K562 (cell line): ENCODE measurements at regions not wholly inside any gene's neighbourhood (a gene's known extent, or its start where the extent isn't known, plus 50 kb on each side); places are given as distances from the start of the nearest gene placed in this dataset.

Experiments
- ATAC-seq: fragments of 200-7000 bp; cut with Tn5 transposase; 3 replicates; pipeline ENCODE4 v1.9.1; 2020; ENCODE audit warnings: moderate library complexity
- BruUV-seq: library from RNA; stranded (reverse); fragments of 400-500 nt; replicated peaks from 2 replicates; lab custom pipeline; 2021; lab: Mats Ljungman, UMichigan
- CTCF ChIA-PET: fragments of 300-600 bp; formaldehyde crosslinking; extraction: SDS; loops from one replicate; lab custom pipeline; 2021; ENCODE audit warnings: low intra/inter-chr PET ratio; lab: Yijun Ruan, JAX
- POLR2A ChIA-PET: fragments of 300-600, 350-650 bp; sonication (Branson Sonifier 250); formaldehyde crosslinking; extraction: SDS; loops from one replicate; lab custom pipeline; 2021; ENCODE audit warnings: antibody characterized with exemption, inconsistent platforms; lab: Yijun Ruan, JAX
- DNase-seq, 4 experiments: peaks; one replicate each; pipeline versions ENCODE4 v3.0.0 to v3.0.0-alpha.2; 2011 to 2018; ENCODE audit warnings: low spot score in 3 of 4, mixed read lengths in 3 of 4; ENCODE audit errors: extremely low read depth in 1 of 4
- FAIRE-seq: peaks from 2 replicates; lab custom pipeline; 2011; peaks lifted over from hg19 to GRCh38; lab: Jason Lieb, UNC
- H2AFZ ChIP-seq: 2 replicates; pipeline ENCODE4 v1.6.0; 2011; ENCODE audit warnings: low read depth, low read length, control low read depth, inconsistent platforms
- H3K27ac ChIP-seq: fragments of 200-600 bp; 3 replicates; pipeline ENCODE4 v1.8.0; 2011; ENCODE audit warnings: low read depth, mild to moderate bottlenecking, control low read depth, inconsistent platforms, low read length, moderate library complexity, mixed read lengths; ENCODE audit errors: extremely low read depth
- H3K27me3 ChIP-seq, 2 experiments: fragments of 300-600 bp in 1 of 2; 2 replicates in 1 of 2; 3 replicates in 1 of 2; pipeline versions ENCODE4 v1.6.0 to v1.8.0; 2011; ENCODE audit warnings: inconsistent platforms in 2 of 2, low read length in 2 of 2, mild to moderate bottlenecking in 1 of 2, mixed read lengths in 1 of 2, moderate library complexity in 1 of 2; ENCODE audit not compliant: control insufficient read depth in 2 of 2, insufficient read depth in 2 of 2
- H3K36me3 ChIP-seq: fragments of 300-600 bp; 3 replicates; pipeline ENCODE4 v1.8.0; 2011; ENCODE audit warnings: mild to moderate bottlenecking, low read length, inconsistent platforms; ENCODE audit not compliant: control insufficient read depth, insufficient read depth
- H3K4me1 ChIP-seq, 2 experiments: fragments of 200-600 bp in 1 of 2; replicated peaks in 1 of 2; 2 replicates in 1 of 2; 3 replicates in 1 of 2; pipeline versions ENCODE4 v1.5.1 to v1.8.0; 2011; ENCODE audit warnings: inconsistent platforms in 2 of 2, low read length in 2 of 2, mild to moderate bottlenecking in 1 of 2, mixed read lengths in 1 of 2, moderate library complexity in 1 of 2; ENCODE audit not compliant: control insufficient read depth in 2 of 2, insufficient read depth in 2 of 2
- H3K4me2 ChIP-seq: 2 replicates; pipeline ENCODE4 v1.6.1; 2011; ENCODE audit warnings: low read length, control low read depth, inconsistent platforms, mixed read lengths; ENCODE audit not compliant: insufficient read depth
- H3K4me3 ChIP-seq: fragments of 200-600 bp; sonication (generic), shearing (Covaris generic); 2 replicates; pipeline ENCODE4 v1.5.1; 2016; ENCODE audit warnings: control low read depth, inconsistent platforms
- H3K79me2 ChIP-seq: fragments of 200-600 bp; 3 replicates; pipeline ENCODE4 v1.8.0; 2011; ENCODE audit warnings: low read length, inconsistent platforms; ENCODE audit not compliant: control insufficient read depth, insufficient read depth
- H3K9ac ChIP-seq, 2 experiments: 2 replicates each; pipeline versions ENCODE4 v1.6.0 to v1.6.1; 2011; ENCODE audit warnings: low read depth in 2 of 2, low read length in 2 of 2, control low read depth in 1 of 2, inconsistent platforms in 1 of 2, mild to moderate bottlenecking in 1 of 2, mixed read lengths in 1 of 2; ENCODE audit not compliant: insufficient read depth in 1 of 2
- H3K9me1 ChIP-seq: one replicate; pipeline ENCODE4 v1.6.0; 2011; ENCODE audit warnings: inconsistent platforms, mild to moderate bottlenecking, low read length, moderate library complexity; ENCODE audit not compliant: control insufficient read depth, insufficient read depth
- H3K9me3 ChIP-seq: replicated peaks from 2 replicates; pipeline ENCODE4 v1.5.1; 2011; ENCODE audit warnings: low read depth, low read length, inconsistent platforms; ENCODE audit not compliant: control insufficient read depth, insufficient read depth
- H4K20me1 ChIP-seq: replicated peaks from 2 replicates; pipeline ENCODE4 v1.6.1; 2011; ENCODE audit warnings: low read length, inconsistent platforms, mixed read lengths; ENCODE audit not compliant: control insufficient read depth, insufficient read depth
- CBX8 ChIP-seq: fragments of 200-600 bp; sonication (generic); IDR thresholded peaks from 2 replicates; pipeline ENCODE4 v1.6.1; 2012; ENCODE audit warnings: borderline replicate concordance, mixed run types, low read depth, mild to moderate bottlenecking, moderate library complexity, mixed read lengths, low read length, control low read depth, inconsistent platforms; ENCODE audit not compliant: poor library complexity, severe bottlenecking; ENCODE audit errors: extremely low read depth
- CHD1 ChIP-seq: fragments of 200-600 bp; sonication (generic); IDR thresholded peaks from one replicate; pipeline ENCODE4 v1.6.1; 2012; ENCODE audit warnings: mild to moderate bottlenecking, moderate library complexity, low read length, inconsistent platforms
- ERF ChIP-seq: fragments of 450-650 bp; formaldehyde crosslinking; IDR thresholded peaks from 2 replicates; pipeline ENCODE4 v1.4.0; 2020; ENCODE audit warnings: mild to moderate bottlenecking, mixed read lengths
- HNRNPLL ChIP-seq: fragments of 200-400 bp; formaldehyde crosslinking; IDR thresholded peaks from 2 replicates; pipeline ENCODE4 v1.6.1; 2017; ENCODE audit warnings: low read length, low read depth, mild to moderate bottlenecking; ENCODE audit not compliant: poor library complexity, severe bottlenecking
- SMAD2 ChIP-seq: fragments of 150-350 bp; IDR thresholded peaks from 2 replicates; pipeline ENCODE4 v1.6.1; 2014; ENCODE audit warnings: low read depth, mild to moderate bottlenecking, low read length
- SMARCA5 ChIP-seq: fragments of 450-650 bp; IDR thresholded peaks from 2 replicates; pipeline ENCODE4 v1.6.1; 2016
- TAL1 ChIP-seq: fragments of 450-650 bp; IDR thresholded peaks from 2 replicates; pipeline ENCODE4 v1.6.1; 2016; ENCODE audit warnings: mild to moderate bottlenecking
- TFAP4 ChIP-seq: sonication (generic); formaldehyde crosslinking; IDR thresholded peaks from 2 replicates; pipeline ENCODE4 v1.8.0; 2022; ENCODE audit warnings: missing genetic modification reagents, mild to moderate bottlenecking, moderate library complexity, borderline replicate concordance
- ZFP30 ChIP-seq: fragments of 250-450 bp; sonication (Bioruptor Pico); IDR thresholded peaks from 2 replicates; pipeline ENCODE4 v1.8.0; 2022; ENCODE audit warnings: moderate library complexity, mild to moderate bottlenecking, inconsistent platforms, borderline replicate concordance
- ZNF445 ChIP-seq: fragments of 250-450 bp; sonication (Bioruptor Pico); IDR thresholded peaks from 2 replicates; pipeline ENCODE4 v1.4.0; 2020; ENCODE audit warnings: low read depth, mild to moderate bottlenecking, moderate library complexity
- WGBS: fragments of 100-300 bp; shearing (Covaris generic); methylation state at CpG from one replicate; pipeline ENCODE4 v1.1.6; 2016; ENCODE audit warnings: low coverage, mixed read lengths; ENCODE audit not compliant: insufficient coverage; ENCODE audit errors: missing lambda C conversion rate; 5-methylcytosine and 5-hydroxymethylcytosine counted together
- in situ Hi-C: fragments of 300-500 bp; cut with MboI; formaldehyde crosslinking; loops from 4 replicates; pipeline ENCODE4 v1.15.0; 2018; ENCODE audit warnings: inconsistent platforms, mixed read lengths
- intact Hi-C: fragments of 100-400 bp; cut with micrococcal nuclease; formaldehyde crosslinking; loops from 2 replicates; pipeline ENCODE4 v1.14.2; 2022
- TF ChIP-seq, protein P1 (sequence below): sonication (generic); formaldehyde crosslinking; IDR thresholded peaks from 2 replicates; pipeline ENCODE4 v1.8.1; 2023; ENCODE audit warnings: mild to moderate bottlenecking, missing genetic modification reagents
- TF ChIP-seq, protein P2 (sequence below): fragments of 200-800 bp; sonication (Bioruptor generic); IDR thresholded peaks from 2 replicates; pipeline ENCODE4 v1.6.1; 2017; ENCODE audit warnings: missing genetic modification characterization, missing compliant biosample characterization

- CTCF ChIA-PET, result no interaction called here
- in situ Hi-C loops, result no loop called here
- 0% methylated on average over 2 of the region's 2 CpGs for WGBS
- TF ChIP-seq, protein P1, sequence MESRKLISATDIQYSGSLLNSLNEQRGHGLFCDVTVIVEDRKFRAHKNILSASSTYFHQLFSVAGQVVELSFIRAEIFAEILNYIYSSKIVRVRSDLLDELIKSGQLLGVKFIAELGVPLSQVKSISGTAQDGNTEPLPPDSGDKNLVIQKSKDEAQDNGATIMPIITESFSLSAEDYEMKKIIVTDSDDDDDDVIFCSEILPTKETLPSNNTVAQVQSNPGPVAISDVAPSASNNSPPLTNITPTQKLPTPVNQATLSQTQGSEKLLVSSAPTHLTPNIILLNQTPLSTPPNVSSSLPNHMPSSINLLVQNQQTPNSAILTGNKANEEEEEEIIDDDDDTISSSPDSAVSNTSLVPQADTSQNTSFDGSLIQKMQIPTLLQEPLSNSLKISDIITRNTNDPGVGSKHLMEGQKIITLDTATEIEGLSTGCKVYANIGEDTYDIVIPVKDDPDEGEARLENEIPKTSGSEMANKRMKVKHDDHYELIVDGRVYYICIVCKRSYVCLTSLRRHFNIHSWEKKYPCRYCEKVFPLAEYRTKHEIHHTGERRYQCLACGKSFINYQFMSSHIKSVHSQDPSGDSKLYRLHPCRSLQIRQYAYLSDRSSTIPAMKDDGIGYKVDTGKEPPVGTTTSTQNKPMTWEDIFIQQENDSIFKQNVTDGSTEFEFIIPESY (CRISPR knock-in tag), result no peak
- no peak for TF ChIP-seq TAL1
- no peak for TF ChIP-seq TFAP4 (CRISPR knock-in tag)
- TF ChIP-seq, protein P2, sequence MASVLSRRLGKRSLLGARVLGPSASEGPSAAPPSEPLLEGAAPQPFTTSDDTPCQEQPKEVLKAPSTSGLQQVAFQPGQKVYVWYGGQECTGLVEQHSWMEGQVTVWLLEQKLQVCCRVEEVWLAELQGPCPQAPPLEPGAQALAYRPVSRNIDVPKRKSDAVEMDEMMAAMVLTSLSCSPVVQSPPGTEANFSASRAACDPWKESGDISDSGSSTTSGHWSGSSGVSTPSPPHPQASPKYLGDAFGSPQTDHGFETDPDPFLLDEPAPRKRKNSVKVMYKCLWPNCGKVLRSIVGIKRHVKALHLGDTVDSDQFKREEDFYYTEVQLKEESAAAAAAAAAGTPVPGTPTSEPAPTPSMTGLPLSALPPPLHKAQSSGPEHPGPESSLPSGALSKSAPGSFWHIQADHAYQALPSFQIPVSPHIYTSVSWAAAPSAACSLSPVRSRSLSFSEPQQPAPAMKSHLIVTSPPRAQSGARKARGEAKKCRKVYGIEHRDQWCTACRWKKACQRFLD (CRISPR knock-in tag), result no peak
- no peak for TF ChIP-seq SMARCA5
- no peak for TF ChIP-seq CBX8
- TF ChIP-seq ERF (CRISPR knock-in tag), result no peak
- no peak for TF ChIP-seq ZFP30
- TF ChIP-seq HNRNPLL, result no peak
- no peak for TF ChIP-seq CHD1
- TF ChIP-seq SMAD2, result no peak
- TF ChIP-seq ZNF445 (CRISPR knock-in tag), result no peak
Measured at GRCh38 chr7:9324513-9324912, 891.1 kb downstream of the NXPH1 start.

More at GRCh38 chr7:9324513-9324912, 891.1 kb downstream of the NXPH1 start:
- no peak overlapping the region for H3K9ac ChIP-seq
- H3K4me1 ChIP-seq, result no peaks in the 10 kb centered on the region
- DNase-seq (no peak), FAIRE-seq (no peak), ATAC-seq (no peak)
- H2AFZ ChIP-seq, result no peak overlapping the region
- H3K27me3 ChIP-seq, result no peaks in the 10 kb centered on the region
- H3K36me3 ChIP-seq, result no peaks in the 10 kb centered on the region
- H3K4me2 ChIP-seq, result no peak overlapping the region
- H4K20me1 ChIP-seq, result no peaks in the 10 kb centered on the region
- no TSS peak for BruUV-seq
- POLR2A ChIA-PET, result interaction anchor here (0.6 kb wide), 1 partner anchor 227 kb away, joined by 3 read pairs; no protein-coding TSS in a partner anchor
- intact Hi-C loops, result no loop called here
- no peak overlapping the region for H3K27ac ChIP-seq
- H3K79me2 ChIP-seq, result no peaks in the 10 kb centered on the region
- H3K4me3 ChIP-seq, result no peak overlapping the region
- H3K9me1 ChIP-seq, result no peaks in the 10 kb centered on the region
- H3K9me3 ChIP-seq, result 0 out of 2 replicates have a peak, but pooled peaks cover 2% of the 10 kb centered on the region
